Loucy (cell line): ENCODE measurements at regions not wholly inside any gene's neighbourhood (a gene's known extent, or its start where the extent isn't known, plus 50 kb on each side); places are given as distances from the start of the nearest gene placed in this dataset.
"Not testable (repeated sequence)": the region's sequence is repeated elsewhere in the genome, so short reads cannot be mapped to it uniquely, and the experiment has no call there.

Experiments
- H2AFZ ChIP-seq: fragments of 200-600 bp; sonication (generic); 2 replicates; pipeline ENCODE4 v1.6.0; 2016; ENCODE audit warnings: antibody characterized with exemption, mild to moderate bottlenecking, low read length, moderate library complexity
- H3F3A ChIP-seq: fragments of 200-600 bp; 2 replicates; pipeline ENCODE4 v1.6.0; 2016; ENCODE audit warnings: antibody characterized with exemption, low read depth, mild to moderate bottlenecking
- H3K27me3 ChIP-seq: fragments of 200-600 bp; sonication (generic); 2 replicates; pipeline ENCODE4 v1.6.1; 2014; ENCODE audit warnings: low read length, mild to moderate bottlenecking; ENCODE audit not compliant: insufficient read depth, poor library complexity, severe bottlenecking
- H3K36me3 ChIP-seq: fragments of 200-600 bp; sonication (generic); 2 replicates; pipeline ENCODE4 v1.6.1; 2016; ENCODE audit warnings: low read length; ENCODE audit not compliant: insufficient read depth
- H3K4me1 ChIP-seq: fragments of 200-600 bp; sonication (generic); 2 replicates; pipeline ENCODE4 v1.5.1; 2014; ENCODE audit warnings: low read length, mild to moderate bottlenecking; ENCODE audit not compliant: insufficient read depth, poor library complexity, severe bottlenecking
- H3K4me2 ChIP-seq: fragments of 200-600 bp; sonication (generic); 2 replicates; pipeline ENCODE4 v1.6.0; 2014; ENCODE audit warnings: antibody characterized with exemption, low read length, low read depth, mild to moderate bottlenecking; ENCODE audit not compliant: poor library complexity, severe bottlenecking
- H3K4me3 ChIP-seq: fragments of 200-600 bp; sonication (generic); 2 replicates; pipeline ENCODE4 v1.5.1; 2014; ENCODE audit warnings: low read length, mild to moderate bottlenecking, mixed read lengths; ENCODE audit not compliant: poor library complexity, severe bottlenecking
- H3K79me2 ChIP-seq: fragments of 200-600 bp; sonication (generic); 2 replicates; pipeline ENCODE4 v1.6.1; 2014; ENCODE audit warnings: low read length; ENCODE audit not compliant: insufficient read depth
- H3K9ac ChIP-seq: fragments of 200-600 bp; sonication (generic); 2 replicates; pipeline ENCODE4 v1.6.0; 2014; ENCODE audit warnings: mild to moderate bottlenecking, low read depth, low read length, moderate library complexity; ENCODE audit not compliant: poor library complexity, severe bottlenecking
- H3K9me2 ChIP-seq: fragments of 200-600 bp; sonication (generic); replicated peaks from 2 replicates; pipeline ENCODE4 v1.6.1; 2016; ENCODE audit warnings: low read depth, low read length, mixed read lengths
- H3K9me3 ChIP-seq: fragments of 200-600 bp; sonication (generic); 2 replicates; pipeline ENCODE4 v1.6.1; 2014; ENCODE audit warnings: mild to moderate bottlenecking, antibody characterized with exemption, low read length, low read depth; ENCODE audit not compliant: insufficient read depth
- H4K20me1 ChIP-seq: fragments of 200-600 bp; sonication (generic); 2 replicates; pipeline ENCODE4 v1.6.0; 2014; ENCODE audit warnings: antibody characterized with exemption, low read length, mild to moderate bottlenecking; ENCODE audit not compliant: insufficient read depth, poor library complexity, severe bottlenecking
- CTCF ChIP-seq: fragments of 200-600 bp; sonication (generic); conservative IDR thresholded peaks from 2 replicates; pipeline ENCODE4 v1.5.1; 2014; ENCODE audit warnings: mild to moderate bottlenecking, antibody characterized with exemption, low read length
- EZH2phosphoT487 ChIP-seq: fragments of 200-600 bp; IDR thresholded peaks from 2 replicates; pipeline ENCODE4 v1.6.1; 2018; ENCODE audit warnings: antibody characterized with exemption, mild to moderate bottlenecking, moderate library complexity, borderline replicate concordance

- H3K36me3 ChIP-seq, result no peaks in the 10 kb centered on the region
- H3K9me3 ChIP-seq, result no peaks in the 10 kb centered on the region
- H3K9ac ChIP-seq, result no peak overlapping the region
- no peaks in the 10 kb centered on the region for H4K20me1 ChIP-seq
- no peaks in the 10 kb centered on the region for H3F3A ChIP-seq
- no peak overlapping the region for H3K4me2 ChIP-seq
- H2AFZ ChIP-seq, result no peak overlapping the region
- no peak for TF ChIP-seq EZH2phosphoT487
- no peak for TF ChIP-seq CTCF
- H3K9me2 ChIP-seq, result no peaks in the 10 kb centered on the region
- no peaks in the 10 kb centered on the region for H3K4me1 ChIP-seq
- no peaks in the 10 kb centered on the region for H3K79me2 ChIP-seq
- no peaks in the 10 kb centered on the region for H3K27me3 ChIP-seq
- H3K4me3 ChIP-seq, result no peak overlapping the region
Observed at GRCh38 chr1:61028136-61028535, 54.2 kb upstream of the NFIA start.

GRCh38 chr1:61018068-61018467 lies 64.3 kb upstream of the NFIA start:
- not testable (repeated sequence) for H3K79me2 ChIP-seq, H3K4me3 ChIP-seq, H3F3A ChIP-seq, H3K9me3 ChIP-seq, H3K36me3 ChIP-seq, H3K9me2 ChIP-seq, H4K20me1 ChIP-seq, H3K27me3 ChIP-seq
- H3K4me2 ChIP-seq, result peak overlapping the region; percentile 21
- peak overlapping the region; percentile 40 for H3K9ac ChIP-seq
- peaks cover 24% of the 10 kb centered on the region for H3K4me1 ChIP-seq
- H2AFZ ChIP-seq, result peak overlapping the region; percentile 88; the same call in 1 of the 2 replicates

- no peaks in the 10 kb centered on the region for H3K36me3 ChIP-seq
- peaks cover 28% of the 10 kb centered on the region for H3K4me1 ChIP-seq
- no peaks in the 10 kb centered on the region for H3K9me2 ChIP-seq
- H2AFZ ChIP-seq, result peak overlapping the region; percentile 88; the same call in 1 of the 2 replicates
- H3K4me3 ChIP-seq, result no peak overlapping the region
- H3K27me3 ChIP-seq, result no peaks in the 10 kb centered on the region
- no peaks in the 10 kb centered on the region for H3F3A ChIP-seq
- H3K4me2 ChIP-seq, result peak overlapping the region; percentile 21
- H3K79me2 ChIP-seq, result no peaks in the 10 kb centered on the region
- TF ChIP-seq EZH2phosphoT487 (no peak), CTCF (no peak)
- no peaks in the 10 kb centered on the region for H3K9me3 ChIP-seq
- peak overlapping the region; percentile 40 for H3K9ac ChIP-seq
- no peaks in the 10 kb centered on the region for H4K20me1 ChIP-seq
Observed at GRCh38 chr1:61017651-61018050, 64.7 kb upstream of the NFIA start.

GRCh38 chr1:61013946-61014667 lies 68.3 kb upstream of the NFIA start:
- TF ChIP-seq CTCF (peak; percentile 32; the same call in 1 of the 2 replicates), EZH2phosphoT487 (no peak)
- Histone ChIP-seq H3F3A (no peaks in the 10 kb centered on the region), H3K79me2 (no peaks in the 10 kb centered on the region), H3K9me2 (no peaks in the 10 kb centered on the region), H3K4me2 (peak overlapping the region; percentile 36), H3K9me3 (no peaks in the 10 kb centered on the region), H3K36me3 (no peaks in the 10 kb centered on the region), H3K4me3 (no peak overlapping the region), H4K20me1 (no peaks in the 10 kb centered on the region), H3K9ac (peak overlapping the region; percentile 30), H3K27me3 (no peaks in the 10 kb centered on the region), H2AFZ (peak overlapping the region; percentile 53), H3K4me1 (peaks cover 43% of the 10 kb centered on the region)
